ENCODE measurements at regions not wholly inside any gene's neighbourhood (a gene's known extent, or its start where the extent isn't known, plus 50 kb on each side); places are given as distances from the start of the nearest gene placed in this dataset.

- no peaks in the 10 kb centered on the region for H3K9me3 ChIP-seq
- no peak for TF ChIP-seq CTCF (IDR thresholded peaks at IDR 0.05; ENCODE audit: low read depth, low read length)
- H3K27me3 ChIP-seq, result no peaks in the 10 kb centered on the region
- no peak for DNase-seq
- no peak overlapping the region for H3K4me3 ChIP-seq (ENCODE audit: low read depth, low read length)
- no peaks in the 10 kb centered on the region for H3K4me1 ChIP-seq
- no peaks in the 10 kb centered on the region for H3K36me3 ChIP-seq
Observed at GRCh38 chr4:35565640-35566039, 678.7 kb downstream of the ARAP2 start.

- Histone ChIP-seq H3K27me3 (no peaks in the 10 kb centered on the region), H3K4me3 (ENCODE audit: low read depth, low read length) (no peak overlapping the region), H3K9me3 (no peaks in the 10 kb centered on the region), H3K4me1 (no peaks in the 10 kb centered on the region), H3K36me3 (no peaks in the 10 kb centered on the region)
- no peak for DNase-seq
- no peak for TF ChIP-seq CTCF (IDR thresholded peaks at IDR 0.05; ENCODE audit: low read depth, low read length)
Observed at GRCh38 chr4:35591035-35591434, 653.3 kb downstream of the ARAP2 start.

GRCh38 chr4:35604252-35604651 is 640.1 kb downstream of the ARAP2 start:
- Histone ChIP-seq H3K27me3 (no peaks in the 10 kb centered on the region), H3K4me3 (ENCODE audit: low read depth, low read length) (no peak overlapping the region), H3K4me1 (no peaks in the 10 kb centered on the region), H3K36me3 (no peaks in the 10 kb centered on the region), H3K9me3 (no peaks in the 10 kb centered on the region)
- TF ChIP-seq CTCF (IDR thresholded peaks at IDR 0.05; ENCODE audit: low read depth, low read length), result no peak
- no peak for DNase-seq

- Histone ChIP-seq H3K4me3 (ENCODE audit: low read depth, low read length) (no peak overlapping the region), H3K9me3 (no peaks in the 10 kb centered on the region), H3K4me1 (no peaks in the 10 kb centered on the region), H3K27me3 (no peaks in the 10 kb centered on the region), H3K36me3 (no peaks in the 10 kb centered on the region)
- no peak for TF ChIP-seq CTCF (IDR thresholded peaks at IDR 0.05; ENCODE audit: low read depth, low read length)
- DNase-seq, result no peak
Observed at GRCh38 chr4:35604724-35605123, 639.6 kb downstream of the ARAP2 start.

GRCh38 chr4:35608205-35608604 is 636.1 kb downstream of the ARAP2 start:
- TF ChIP-seq CTCF (IDR thresholded peaks at IDR 0.05; ENCODE audit: low read depth, low read length), result no peak
- Histone ChIP-seq H3K4me3 (ENCODE audit: low read depth, low read length) (no peak overlapping the region), H3K4me1 (no peaks in the 10 kb centered on the region; the same call in 1 of the 2 replicates), H3K27me3 (no peaks in the 10 kb centered on the region), H3K36me3 (no peaks in the 10 kb centered on the region), H3K9me3 (no peaks in the 10 kb centered on the region)
- no peak for DNase-seq

GRCh38 chr4:35614120-35614519 is 630.2 kb downstream of the ARAP2 start:
- Histone ChIP-seq H3K36me3 (no peaks in the 10 kb centered on the region), H3K9me3 (no peaks in the 10 kb centered on the region), H3K4me3 (ENCODE audit: low read depth, low read length) (no peak overlapping the region), H3K27me3 (no peaks in the 10 kb centered on the region), H3K4me1 (no peaks in the 10 kb centered on the region; the same call in 1 of the 2 replicates)
- TF ChIP-seq CTCF (IDR thresholded peaks at IDR 0.05; ENCODE audit: low read depth, low read length), result no peak
- no peak for DNase-seq

All from BE2C (cell line).